CD4-positive, CD25-positive, alpha-beta regulatory T cell (primary cell): ENCODE measurements at regions not wholly inside any gene's neighbourhood (a gene's known extent, or its start where the extent isn't known, plus 50 kb on each side); places are given as distances from the start of the nearest gene placed in this dataset.

ENCODE experiments used
- ATAC-seq, 2 donors: fragments of 150-1000 bp; cut with Tn5 transposase; one replicate each; pipeline ENCODE4 v1.10.0; 2021; ENCODE audit warnings: low read depth in 2 of 2, moderate number of reproducible peaks in 2 of 2, moderate library complexity in 1 of 2
- DNase-seq, 3 donors: peaks; one replicate each; pipeline versions ENCODE4 v3.0.0 to v3.0.0-alpha.2; 2012 to 2022; ENCODE audit warnings: mixed read lengths in 1 of 3
- H3K27ac ChIP-seq: one replicate; pipeline ENCODE4 v1.7.0; 2013; ENCODE audit warnings: mild to moderate bottlenecking, low read length; ENCODE audit not compliant: insufficient read depth, poor library complexity, severe bottlenecking
- H3K27me3 ChIP-seq: one replicate; pipeline ENCODE4 v1.7.0; 2013; ENCODE audit warnings: low read length; ENCODE audit not compliant: control insufficient read depth, insufficient read depth
- H3K36me3 ChIP-seq: one replicate; pipeline ENCODE4 v1.7.0; 2013; ENCODE audit warnings: mild to moderate bottlenecking, low read length, moderate library complexity; ENCODE audit not compliant: control insufficient read depth, insufficient read depth
- H3K4me1 ChIP-seq: 2 replicates; pipeline ENCODE4 v1.7.0; 2013; ENCODE audit warnings: mild to moderate bottlenecking, low read length; ENCODE audit not compliant: insufficient read depth, control insufficient read depth, poor library complexity, severe bottlenecking
- H3K4me3 ChIP-seq: one replicate; pipeline ENCODE4 v1.7.0; 2013; ENCODE audit warnings: low read depth, mild to moderate bottlenecking, low read length, moderate library complexity
- H3K9me3 ChIP-seq, 2 experiments: 1 replicate in 1 of 2; 2 replicates in 1 of 2; pipeline ENCODE4 v1.7.0; 2013; ENCODE audit warnings: low read length in 2 of 2, mild to moderate bottlenecking in 1 of 2, moderate library complexity in 1 of 2; ENCODE audit not compliant: control insufficient read depth in 2 of 2
- H3K27ac Mint-ChIP-seq, 3 donors: one replicate each; pipeline ENCODE4 v1.8.0; 2020 to 2022; ENCODE audit warnings: mild to moderate bottlenecking in 3 of 3, mixed read lengths in 3 of 3, moderate library complexity in 2 of 3
- H3K27me3 Mint-ChIP-seq: one replicate; pipeline ENCODE4 v1.8.0; 2022; ENCODE audit warnings: mild to moderate bottlenecking, mixed read lengths
- H3K36me3 Mint-ChIP-seq: one replicate; pipeline ENCODE4 v1.8.0; 2020; ENCODE audit warnings: mixed read lengths
- H3K4me1 Mint-ChIP-seq, 4 donors: one replicate each; pipeline ENCODE4 v1.8.0; 2020 to 2022; ENCODE audit warnings: mixed read lengths in 4 of 4, mild to moderate bottlenecking in 1 of 4
- H3K4me3 Mint-ChIP-seq, 4 donors: one replicate each; pipeline ENCODE4 v1.8.0; 2020 to 2022; ENCODE audit warnings: mild to moderate bottlenecking in 4 of 4, mixed read lengths in 4 of 4, moderate library complexity in 3 of 4
- H3K9me3 Mint-ChIP-seq, 7 donors: one replicate each; pipeline ENCODE4 v1.8.0; 2020 to 2022; ENCODE audit warnings: mixed read lengths in 7 of 7, mild to moderate bottlenecking in 3 of 7, moderate library complexity in 2 of 7

DNA sequence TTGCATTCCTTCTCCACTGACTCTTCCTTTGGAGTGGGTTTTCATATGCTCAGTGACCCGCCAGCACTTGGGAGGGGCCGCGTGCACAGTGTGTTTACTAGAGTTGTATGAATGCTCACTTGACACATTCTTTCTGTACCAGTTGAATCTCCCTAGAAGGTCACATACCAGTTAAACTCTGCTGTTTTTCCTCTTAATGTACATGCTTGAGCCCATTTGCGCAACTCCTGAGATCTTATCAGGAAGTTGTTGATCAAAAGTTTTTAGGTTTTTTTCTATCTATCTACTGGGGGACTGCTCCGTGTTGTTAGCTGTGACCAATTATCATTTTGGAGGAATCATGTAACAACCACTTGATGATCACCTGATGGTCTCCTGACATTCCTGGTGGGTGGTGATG lies 392.7 kb downstream of the CDH9 start:
- H3K4me3 ChIP-seq = no peak overlapping the region
- DNase-seq (no peak), ATAC-seq (no peak)
- H3K36me3 Mint-ChIP-seq = no peaks in the 10 kb centered on the region
- no peaks in the 10 kb centered on the region for H3K4me1 Mint-ChIP-seq
- no peak overlapping the region for H3K27ac Mint-ChIP-seq
- no peaks in the 10 kb centered on the region for H3K27me3 ChIP-seq
- no peaks in the 10 kb centered on the region for H3K4me1 ChIP-seq
- H3K4me3 Mint-ChIP-seq = no peak overlapping the region
- no peaks in the 10 kb centered on the region for H3K36me3 ChIP-seq
- no peaks in the 10 kb centered on the region for H3K27me3 Mint-ChIP-seq
- peaks cover 3 to 41% (median 18%) of the 10 kb centered on the region in 7 donors for H3K9me3 Mint-ChIP-seq
- H3K27ac ChIP-seq = no peak overlapping the region
- peaks cover 2 to 17% of the 10 kb centered on the region in 2 experiments for H3K9me3 ChIP-seq

DNA sequence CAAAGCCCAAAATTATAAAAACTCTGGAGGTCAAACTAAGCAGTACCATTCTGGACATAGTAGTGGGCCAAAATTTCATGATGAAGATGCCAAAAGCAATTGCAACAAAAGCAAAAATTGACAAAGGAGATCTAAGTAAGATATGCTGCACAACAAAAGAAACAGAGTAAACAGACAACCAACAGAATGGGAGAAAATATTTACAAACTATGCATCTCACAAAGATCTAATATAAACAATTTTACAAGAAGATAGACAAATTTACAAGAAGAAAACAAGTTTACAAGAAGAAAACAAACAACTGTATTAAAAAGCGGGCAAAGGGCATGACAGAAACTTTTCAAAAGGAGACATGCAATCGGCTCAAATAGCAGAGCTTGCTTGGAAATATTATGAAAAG lies 396.9 kb downstream of the CDH9 start:
- Mint-ChIP-seq H3K27me3 (no peaks in the 10 kb centered on the region), H3K36me3 (no peaks in the 10 kb centered on the region), H3K9me3 (peaks cover 4 to 36% (median 22%) of the 10 kb centered on the region in 7 donors), H3K27ac (no peak overlapping the region), H3K4me1 (no peaks in the 10 kb centered on the region), H3K4me3 (no peak overlapping the region)
- no peak overlapping the region for H3K4me3 ChIP-seq
- ATAC-seq = no peak
- peaks cover 2 to 22% of the 10 kb centered on the region in 2 experiments for H3K9me3 ChIP-seq
- H3K4me1 ChIP-seq = no peaks in the 10 kb centered on the region
- H3K36me3 ChIP-seq = no peaks in the 10 kb centered on the region
- no peaks in the 10 kb centered on the region for H3K27me3 ChIP-seq
- DNase-seq = no peak
- H3K27ac ChIP-seq = no peak overlapping the region

- peaks cover 3 to 5% of the 10 kb centered on the region in 2 experiments for H3K9me3 ChIP-seq
- Mint-ChIP-seq H3K4me1 (no peaks in the 10 kb centered on the region), H3K27ac (no peak overlapping the region), H3K9me3 (peaks cover 0 to 19% (median 4%) of the 10 kb centered on the region in 7 donors), H3K4me3 (no peak overlapping the region), H3K36me3 (no peaks in the 10 kb centered on the region), H3K27me3 (no peaks in the 10 kb centered on the region)
- no peak overlapping the region for H3K4me3 ChIP-seq
- H3K36me3 ChIP-seq = no peaks in the 10 kb centered on the region
- no peak overlapping the region for H3K27ac ChIP-seq
- DNase-seq (no peak), ATAC-seq (no peak)
- H3K27me3 ChIP-seq = no peaks in the 10 kb centered on the region
- no peaks in the 10 kb centered on the region for H3K4me1 ChIP-seq
Measured at GRCh38 chr5:26625099-26625498, 413.3 kb downstream of the CDH9 start.

DNA sequence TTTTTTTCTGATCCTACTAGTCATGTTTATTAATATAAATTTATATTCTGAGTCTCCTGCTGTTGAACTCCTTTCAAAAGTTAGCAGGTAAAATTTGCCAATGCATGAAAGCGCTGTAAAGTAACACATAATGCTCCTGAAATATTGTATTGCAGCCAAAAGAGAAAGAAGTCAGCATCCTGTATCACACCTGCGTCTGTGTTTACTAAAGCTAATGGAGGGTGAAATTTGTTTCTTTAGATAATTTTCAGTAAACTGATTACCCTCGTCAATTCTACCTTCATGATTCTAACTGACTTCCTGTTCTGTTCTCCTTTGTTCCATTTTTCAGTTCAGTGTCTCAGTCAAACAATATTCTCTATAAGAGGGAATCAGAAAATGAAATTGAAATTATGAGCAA lies 415.4 kb downstream of the CDH9 start:
- H3K9me3 ChIP-seq = peaks cover 0 to 5% of the 10 kb centered on the region in 2 experiments
- H3K27ac Mint-ChIP-seq = no peak overlapping the region
- H3K4me1 Mint-ChIP-seq = no peaks in the 10 kb centered on the region
- ATAC-seq = no peak
- no peak for DNase-seq
- peaks cover 0 to 19% (median 4%) of the 10 kb centered on the region in 7 donors for H3K9me3 Mint-ChIP-seq
- H3K36me3 Mint-ChIP-seq = no peaks in the 10 kb centered on the region
- no peaks in the 10 kb centered on the region for H3K27me3 Mint-ChIP-seq
- H3K36me3 ChIP-seq = no peaks in the 10 kb centered on the region
- H3K4me3 ChIP-seq = no peak overlapping the region
- no peaks in the 10 kb centered on the region for H3K4me1 ChIP-seq
- no peaks in the 10 kb centered on the region for H3K27me3 ChIP-seq
- H3K4me3 Mint-ChIP-seq = no peak overlapping the region
- H3K27ac ChIP-seq = no peak overlapping the region

DNA sequence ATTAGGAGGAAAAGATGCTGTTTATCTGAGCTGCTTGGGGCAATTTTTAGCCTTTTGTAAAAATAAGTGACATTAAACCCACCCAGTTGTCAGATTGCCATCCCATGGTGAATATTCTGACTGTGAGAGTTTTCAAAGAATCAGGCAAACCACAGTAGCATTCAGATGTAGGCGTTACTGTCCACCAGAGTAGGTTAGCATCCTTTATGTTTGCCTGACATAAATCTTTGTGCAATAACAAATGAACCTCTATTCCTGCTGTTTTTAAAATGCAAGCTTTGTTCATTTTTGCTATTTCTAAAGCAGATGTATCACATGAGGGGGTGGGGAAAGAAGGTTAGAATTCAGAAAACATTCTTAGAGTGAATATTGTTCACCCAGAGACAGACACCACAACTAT lies 427.8 kb downstream of the CDH9 start:
- no peaks in the 10 kb centered on the region for H3K9me3 ChIP-seq
- Mint-ChIP-seq H3K4me3 (no peak overlapping the region), H3K27ac (no peak overlapping the region), H3K27me3 (no peaks in the 10 kb centered on the region), H3K36me3 (no peaks in the 10 kb centered on the region), H3K9me3 (peaks cover 3 to 42% (median 10%) of the 10 kb centered on the region in 7 donors), H3K4me1 (no peaks in the 10 kb centered on the region)
- H3K27ac ChIP-seq = no peak overlapping the region
- H3K4me1 ChIP-seq = no peaks in the 10 kb centered on the region
- ATAC-seq (no peak), DNase-seq (no peak)
- no peaks in the 10 kb centered on the region for H3K36me3 ChIP-seq
- H3K27me3 ChIP-seq = no peaks in the 10 kb centered on the region
- H3K4me3 ChIP-seq = no peak overlapping the region

GRCh38 chr5:26601563-26601962 lies 436.8 kb downstream of the CDH9 start:
- ATAC-seq = no peak
- Mint-ChIP-seq H3K9me3 (peaks cover 0 to 16% (median 12%) of the 10 kb centered on the region in 7 donors), H3K4me3 (no peak overlapping the region), H3K36me3 (no peaks in the 10 kb centered on the region), H3K4me1 (no peaks in the 10 kb centered on the region), H3K27me3 (no peaks in the 10 kb centered on the region), H3K27ac (no peak overlapping the region)
- no peak overlapping the region for H3K27ac ChIP-seq
- H3K9me3 ChIP-seq = peaks cover 0 to 8% of the 10 kb centered on the region in 2 experiments
- no peaks in the 10 kb centered on the region for H3K27me3 ChIP-seq
- H3K4me3 ChIP-seq = no peak overlapping the region
- no peaks in the 10 kb centered on the region for H3K4me1 ChIP-seq
- no peak for DNase-seq
- H3K36me3 ChIP-seq = no peaks in the 10 kb centered on the region

DNA sequence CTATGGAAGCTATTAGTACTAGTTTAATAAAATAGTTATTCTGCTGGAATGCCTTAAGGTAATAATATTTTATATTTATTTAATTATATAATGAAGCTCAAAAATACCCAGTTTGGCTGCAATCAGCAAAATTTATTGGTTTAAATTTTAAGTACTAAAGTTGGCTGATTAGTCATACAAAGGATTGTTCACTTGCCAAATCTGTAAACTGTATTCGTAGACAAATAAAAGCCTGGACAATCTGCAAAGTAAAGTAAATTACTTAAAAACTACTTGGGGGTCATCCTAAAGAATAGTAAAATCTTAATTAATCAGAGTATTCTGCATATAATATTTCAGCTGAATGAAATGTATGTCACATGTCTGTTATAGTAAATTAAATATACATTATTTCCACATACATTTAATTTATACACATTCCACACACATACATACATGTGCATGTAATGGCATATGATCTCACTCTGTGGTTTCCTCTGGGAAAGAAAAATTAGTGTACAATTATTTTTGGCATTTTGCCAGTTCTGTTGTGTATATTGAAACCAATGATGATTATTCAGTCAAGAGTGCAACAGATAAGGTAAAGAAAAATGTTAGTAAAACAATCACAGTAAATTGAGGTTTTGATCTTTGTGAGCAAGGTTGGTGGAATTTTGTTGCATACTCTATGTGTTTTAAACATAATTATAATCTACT lies 455.9 kb downstream of the CDH9 start:
- no peaks in the 10 kb centered on the region for H3K27me3 Mint-ChIP-seq
- no peaks in the 10 kb centered on the region for H3K36me3 Mint-ChIP-seq
- H3K27ac ChIP-seq = no peak overlapping the region
- DNase-seq = no peak
- no peaks in the 10 kb centered on the region for H3K27me3 ChIP-seq
- no peak for ATAC-seq
- peaks cover 5 to 27% (median 9%) of the 10 kb centered on the region in 7 donors for H3K9me3 Mint-ChIP-seq
- H3K4me1 Mint-ChIP-seq = no peaks in the 10 kb centered on the region
- H3K4me1 ChIP-seq = no peaks in the 10 kb centered on the region
- H3K36me3 ChIP-seq = no peaks in the 10 kb centered on the region
- no peak overlapping the region for H3K27ac Mint-ChIP-seq
- H3K9me3 ChIP-seq = peaks cover 0 to 3% of the 10 kb centered on the region in 2 experiments
- no peak overlapping the region for H3K4me3 ChIP-seq
- no peak overlapping the region for H3K4me3 Mint-ChIP-seq

DNA sequence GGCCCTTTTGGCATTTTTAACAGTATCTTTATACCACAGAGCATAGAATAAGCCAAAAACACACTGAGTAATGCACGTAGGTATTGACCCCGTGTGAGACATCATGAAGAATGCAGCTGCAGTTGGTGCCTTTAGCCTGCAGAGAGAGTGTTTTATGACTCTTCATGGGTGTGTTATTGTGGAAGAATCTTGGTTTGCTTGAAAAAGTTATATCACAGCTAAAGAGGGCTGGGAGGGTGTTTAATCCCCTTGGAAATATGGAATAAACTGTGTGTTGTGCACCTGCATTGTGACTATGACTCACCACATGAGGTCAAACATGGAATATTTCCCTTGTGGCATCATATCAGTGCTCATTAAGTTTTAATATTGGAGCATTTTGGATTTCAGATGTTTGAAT lies 458.7 kb downstream of the CDH9 start:
- no peak for ATAC-seq

More for the DNA sequence above, 458.7 kb downstream of the CDH9 start:
- DNase-seq = no peak
- no peaks in the 10 kb centered on the region for H3K36me3 ChIP-seq
- H3K27me3 ChIP-seq = no peaks in the 10 kb centered on the region
- no peaks in the 10 kb centered on the region for H3K4me1 ChIP-seq
- H3K27me3 Mint-ChIP-seq = no peaks in the 10 kb centered on the region
- H3K36me3 Mint-ChIP-seq = no peaks in the 10 kb centered on the region
- no peaks in the 10 kb centered on the region for H3K4me1 Mint-ChIP-seq
- H3K4me3 ChIP-seq = no peak overlapping the region
- H3K4me3 Mint-ChIP-seq = no peak overlapping the region
- H3K9me3 ChIP-seq = no peaks in the 10 kb centered on the region
- no peak overlapping the region for H3K27ac ChIP-seq
- H3K27ac Mint-ChIP-seq = no peak overlapping the region
- peaks cover 6 to 16% (median 7%) of the 10 kb centered on the region in 7 donors for H3K9me3 Mint-ChIP-seq
